ENCODE measurements at regions not wholly inside any gene's neighbourhood (a gene's known extent, or its start where the extent isn't known, plus 50 kb on each side); places are given as distances from the start of the nearest gene placed in this dataset.

DNA sequence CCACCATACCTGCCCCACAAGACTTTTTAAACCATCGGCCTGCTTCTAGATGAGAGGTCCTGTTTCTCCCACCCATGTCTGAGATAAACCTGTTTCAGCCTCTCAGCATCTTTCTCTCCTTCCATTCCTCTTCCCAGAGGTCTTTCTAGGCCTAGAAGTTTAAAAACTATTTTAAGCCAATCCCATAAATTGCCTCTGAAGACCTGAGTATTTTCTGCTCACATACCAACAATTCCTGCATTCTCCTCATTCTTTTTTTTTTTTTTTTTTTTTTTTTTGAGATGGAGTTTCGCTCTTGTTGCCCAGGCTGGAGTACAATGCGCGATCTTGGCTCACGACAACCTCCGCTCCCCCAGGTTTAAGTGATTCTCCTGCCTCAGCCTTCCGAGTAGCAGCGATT is 262.9 kb upstream of the AUTS2 start:
- TF ChIP-seq, protein P1, sequence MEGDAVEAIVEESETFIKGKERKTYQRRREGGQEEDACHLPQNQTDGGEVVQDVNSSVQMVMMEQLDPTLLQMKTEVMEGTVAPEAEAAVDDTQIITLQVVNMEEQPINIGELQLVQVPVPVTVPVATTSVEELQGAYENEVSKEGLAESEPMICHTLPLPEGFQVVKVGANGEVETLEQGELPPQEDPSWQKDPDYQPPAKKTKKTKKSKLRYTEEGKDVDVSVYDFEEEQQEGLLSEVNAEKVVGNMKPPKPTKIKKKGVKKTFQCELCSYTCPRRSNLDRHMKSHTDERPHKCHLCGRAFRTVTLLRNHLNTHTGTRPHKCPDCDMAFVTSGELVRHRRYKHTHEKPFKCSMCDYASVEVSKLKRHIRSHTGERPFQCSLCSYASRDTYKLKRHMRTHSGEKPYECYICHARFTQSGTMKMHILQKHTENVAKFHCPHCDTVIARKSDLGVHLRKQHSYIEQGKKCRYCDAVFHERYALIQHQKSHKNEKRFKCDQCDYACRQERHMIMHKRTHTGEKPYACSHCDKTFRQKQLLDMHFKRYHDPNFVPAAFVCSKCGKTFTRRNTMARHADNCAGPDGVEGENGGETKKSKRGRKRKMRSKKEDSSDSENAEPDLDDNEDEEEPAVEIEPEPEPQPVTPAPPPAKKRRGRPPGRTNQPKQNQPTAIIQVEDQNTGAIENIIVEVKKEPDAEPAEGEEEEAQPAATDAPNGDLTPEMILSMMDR (conservative IDR thresholded peaks at IDR 0.05; ENCODE audit: low read length): no peak
- TF ChIP-seq EZH2phosphoT487 (IDR thresholded peaks at IDR 0.05; ENCODE audit: borderline replicate concordance): no peak
